ENCODE measurements at regions not wholly inside any gene's neighbourhood (a gene's known extent, or its start where the extent isn't known, plus 50 kb on each side); places are given as distances from the start of the nearest gene placed in this dataset.

GRCh38 chr1:218614031-218614430, 268.9 kb downstream of the TGFB2 start:
- TF ChIP-seq, protein P1, sequence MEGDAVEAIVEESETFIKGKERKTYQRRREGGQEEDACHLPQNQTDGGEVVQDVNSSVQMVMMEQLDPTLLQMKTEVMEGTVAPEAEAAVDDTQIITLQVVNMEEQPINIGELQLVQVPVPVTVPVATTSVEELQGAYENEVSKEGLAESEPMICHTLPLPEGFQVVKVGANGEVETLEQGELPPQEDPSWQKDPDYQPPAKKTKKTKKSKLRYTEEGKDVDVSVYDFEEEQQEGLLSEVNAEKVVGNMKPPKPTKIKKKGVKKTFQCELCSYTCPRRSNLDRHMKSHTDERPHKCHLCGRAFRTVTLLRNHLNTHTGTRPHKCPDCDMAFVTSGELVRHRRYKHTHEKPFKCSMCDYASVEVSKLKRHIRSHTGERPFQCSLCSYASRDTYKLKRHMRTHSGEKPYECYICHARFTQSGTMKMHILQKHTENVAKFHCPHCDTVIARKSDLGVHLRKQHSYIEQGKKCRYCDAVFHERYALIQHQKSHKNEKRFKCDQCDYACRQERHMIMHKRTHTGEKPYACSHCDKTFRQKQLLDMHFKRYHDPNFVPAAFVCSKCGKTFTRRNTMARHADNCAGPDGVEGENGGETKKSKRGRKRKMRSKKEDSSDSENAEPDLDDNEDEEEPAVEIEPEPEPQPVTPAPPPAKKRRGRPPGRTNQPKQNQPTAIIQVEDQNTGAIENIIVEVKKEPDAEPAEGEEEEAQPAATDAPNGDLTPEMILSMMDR (IDR thresholded peaks at IDR 0.05; ENCODE audit: control extremely low read depth in 1 of 3, insufficient read depth in 1 of 3, low read depth in 1 of 3, low read length in 3 of 3): no peak
- no peak for TF ChIP-seq TCF12 (IDR thresholded peaks at IDR 0.05; ENCODE audit: low read depth, low read length)
